MM.1S (cell line): ENCODE measurements at regions not wholly inside any gene's neighbourhood (a gene's known extent, or its start where the extent isn't known, plus 50 kb on each side); places are given as distances from the start of the nearest gene placed in this dataset.

ENCODE experiments used
- DNase-seq: peaks from one replicate; pipeline ENCODE4 v3.0.0-alpha.2; 2015
- H2AFZ ChIP-seq: fragments of 300-600 bp; sonication (generic); 2 replicates; pipeline ENCODE4 v1.6.0; 2016; ENCODE audit warnings: antibody characterized with exemption, low read length
- H3F3A ChIP-seq: fragments of 300-600 bp; sonication (generic); 2 replicates; pipeline ENCODE4 v1.6.1; 2016; ENCODE audit warnings: mild to moderate bottlenecking, antibody characterized with exemption, low read length, moderate library complexity, mixed read lengths; ENCODE audit not compliant: insufficient read depth
- H3K27ac ChIP-seq: fragments of 300-600 bp; sonication (generic); 2 replicates; pipeline ENCODE4 v1.5.1; 2016; ENCODE audit warnings: mild to moderate bottlenecking, low read length
- H3K27me3 ChIP-seq: fragments of 300-600 bp; sonication (generic); replicated peaks from 2 replicates; pipeline ENCODE4 v1.6.0; 2016; ENCODE audit warnings: low read length; ENCODE audit not compliant: insufficient read depth
- H3K36me3 ChIP-seq: fragments of 300-600 bp; sonication (generic); replicated peaks from 2 replicates; pipeline ENCODE4 v1.6.1; 2016; ENCODE audit warnings: mild to moderate bottlenecking, low read length, mixed read lengths; ENCODE audit not compliant: insufficient read depth
- H3K4me1 ChIP-seq: fragments of 300-600 bp; sonication (generic); 2 replicates; pipeline ENCODE4 v1.6.1; 2016; ENCODE audit warnings: low read length, mixed read lengths
- H3K4me2 ChIP-seq: fragments of 300-600 bp; sonication (generic); 2 replicates; pipeline ENCODE4 v1.6.0; 2016; ENCODE audit warnings: low read depth, low read length
- H3K4me3 ChIP-seq: fragments of 300-600 bp; sonication (generic); 2 replicates; pipeline ENCODE4 v1.5.1; 2016; ENCODE audit warnings: low read length, mixed read lengths
- H3K79me2 ChIP-seq: fragments of 300-600 bp; sonication (generic); 2 replicates; pipeline ENCODE4 v1.6.1; 2016; ENCODE audit warnings: mixed run types, low read length, mixed read lengths
- H3K9ac ChIP-seq: fragments of 300-600 bp; sonication (generic); 2 replicates; pipeline ENCODE4 v1.6.1; 2016; ENCODE audit warnings: low read length, mixed read lengths
- H3K9me2 ChIP-seq: fragments of 300-600 bp; sonication (generic); replicated peaks from 2 replicates; pipeline ENCODE4 v1.6.1; 2016; ENCODE audit warnings: mild to moderate bottlenecking, low read length, mixed read lengths; ENCODE audit not compliant: insufficient read depth
- H3K9me3 ChIP-seq: fragments of 300-600 bp; sonication (generic); replicated peaks from 2 replicates; pipeline ENCODE4 v1.6.1; 2016; ENCODE audit warnings: mild to moderate bottlenecking, low read length, mixed read lengths; ENCODE audit not compliant: insufficient read depth
- H4K20me1 ChIP-seq: fragments of 300-600 bp; sonication (generic); 2 replicates; pipeline ENCODE4 v1.6.1; 2016; ENCODE audit warnings: mild to moderate bottlenecking, low read length, moderate library complexity, mixed read lengths; ENCODE audit not compliant: insufficient read depth
- CTCF ChIP-seq: fragments of 300-600 bp; sonication (generic); IDR thresholded peaks from 2 replicates; pipeline ENCODE4 v1.5.1; 2016; ENCODE audit warnings: antibody characterized with exemption, low read length, mixed read lengths
- EZH2 ChIP-seq: fragments of 300-600 bp; sonication (generic); optimal IDR thresholded peaks from 2 replicates; pipeline ENCODE3; 2017; ENCODE audit warnings: low read depth, mild to moderate bottlenecking, antibody characterized with exemption, low read length, mixed read lengths
- EZH2phosphoT487 ChIP-seq: fragments of 300-600 bp; sonication (generic); IDR thresholded peaks from 2 replicates; pipeline ENCODE4 v1.6.1; 2018; ENCODE audit warnings: antibody characterized with exemption, low read length

DNA sequence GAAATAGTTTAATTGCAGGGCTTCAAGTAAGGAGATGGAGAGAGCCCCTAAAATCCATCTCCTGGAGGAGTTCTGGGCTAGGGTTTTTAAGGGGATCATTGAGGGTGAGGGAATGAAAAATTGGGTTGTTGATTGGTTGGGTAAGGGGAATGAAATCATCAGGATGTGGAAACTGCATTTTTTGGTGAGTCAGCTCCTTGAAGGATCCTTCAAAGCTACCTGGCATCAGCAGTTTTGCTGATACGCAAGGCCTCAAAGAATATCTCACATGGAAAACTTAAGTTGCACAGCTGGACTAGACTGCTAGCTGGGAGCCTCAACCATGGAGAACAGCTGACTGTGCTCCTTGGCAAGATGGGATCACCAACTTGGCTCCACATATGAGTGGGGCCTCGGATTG, 136.7 kb downstream of the FGF10 start:
- no peaks in the 10 kb centered on the region for H3K79me2 ChIP-seq
- no peak overlapping the region for H3K4me3 ChIP-seq
- H3K27ac ChIP-seq, result no peak overlapping the region
- H3K4me1 ChIP-seq, result no peaks in the 10 kb centered on the region
- H3K9ac ChIP-seq, result no peak overlapping the region
- H3K36me3 ChIP-seq, result no peaks in the 10 kb centered on the region
- H3K4me2 ChIP-seq, result no peak overlapping the region
- no peaks in the 10 kb centered on the region for H3K27me3 ChIP-seq
- H2AFZ ChIP-seq, result no peak overlapping the region
- H3K9me2 ChIP-seq, result no peaks in the 10 kb centered on the region
- H4K20me1 ChIP-seq, result no peaks in the 10 kb centered on the region
- H3K9me3 ChIP-seq, result no peaks in the 10 kb centered on the region
- no peaks in the 10 kb centered on the region for H3F3A ChIP-seq
- no peak for TF ChIP-seq CTCF
- TF ChIP-seq EZH2phosphoT487, result no peak
- no peak for TF ChIP-seq EZH2
- DNase-seq, result no peak

DNA sequence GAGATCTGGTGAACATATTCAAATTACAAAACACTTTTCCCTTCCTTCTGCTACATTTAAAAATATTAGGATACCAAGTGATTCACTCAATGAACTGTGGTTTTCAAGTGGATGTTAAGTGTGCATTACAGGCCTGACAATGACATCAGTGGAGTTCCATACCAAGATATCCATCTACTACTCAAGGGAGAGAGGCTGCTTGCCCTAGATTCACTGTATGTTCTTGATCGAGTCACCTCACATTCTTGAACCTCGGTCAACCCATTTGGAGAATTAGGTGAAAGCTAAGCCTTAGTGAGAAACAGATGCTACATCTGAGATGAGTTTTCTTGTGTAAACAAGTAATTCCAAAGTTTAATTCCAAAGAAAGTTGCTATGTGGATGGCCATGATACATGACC, 142.2 kb downstream of the FGF10 start:
- Histone ChIP-seq H3K79me2 (no peaks in the 10 kb centered on the region), H2AFZ (no peak overlapping the region), H3K9ac (no peak overlapping the region), H3K27me3 (no peaks in the 10 kb centered on the region), H3K27ac (no peak overlapping the region), H3K9me3 (no peaks in the 10 kb centered on the region), H4K20me1 (no peaks in the 10 kb centered on the region), H3K4me1 (no peaks in the 10 kb centered on the region), H3K36me3 (no peaks in the 10 kb centered on the region), H3K4me2 (no peak overlapping the region), H3K4me3 (no peak overlapping the region), H3K9me2 (no peaks in the 10 kb centered on the region), H3F3A (no peaks in the 10 kb centered on the region)
- no peak for DNase-seq
- no peak for TF ChIP-seq CTCF
- no peak for TF ChIP-seq EZH2phosphoT487
- TF ChIP-seq EZH2, result no peak

DNA sequence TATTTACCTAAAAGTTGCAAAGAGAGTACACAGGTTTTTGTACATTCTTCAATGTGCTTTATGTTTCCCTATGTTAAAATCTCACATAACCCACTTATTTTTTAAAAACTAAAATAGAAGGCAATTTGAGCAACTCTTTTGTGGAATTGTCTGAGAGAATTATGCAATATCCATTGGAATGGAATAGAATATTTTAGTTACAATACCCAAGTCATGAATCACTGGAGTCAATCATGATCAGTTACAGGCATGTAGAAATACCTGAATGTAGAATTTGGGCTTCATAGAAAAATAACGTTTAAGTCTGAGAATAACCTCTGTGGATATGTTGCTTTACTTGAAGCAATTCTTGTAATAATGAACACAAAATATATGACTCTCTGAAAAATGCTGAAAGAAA, 143.3 kb downstream of the FGF10 start:
- H3K27ac ChIP-seq, result no peak overlapping the region
- no peak for DNase-seq
- TF ChIP-seq EZH2, result no peak
- TF ChIP-seq CTCF, result no peak
- TF ChIP-seq EZH2phosphoT487, result no peak

More for the DNA sequence above, 143.3 kb downstream of the FGF10 start:
- H3K9me2 ChIP-seq, result no peaks in the 10 kb centered on the region
- no peaks in the 10 kb centered on the region for H3K4me1 ChIP-seq
- no peaks in the 10 kb centered on the region for H3K36me3 ChIP-seq
- H3K79me2 ChIP-seq, result no peaks in the 10 kb centered on the region
- no peaks in the 10 kb centered on the region for H3K9me3 ChIP-seq
- H3K9ac ChIP-seq, result no peak overlapping the region
- H3K4me2 ChIP-seq, result no peak overlapping the region
- no peaks in the 10 kb centered on the region for H3K27me3 ChIP-seq
- no peak overlapping the region for H2AFZ ChIP-seq
- H3K4me3 ChIP-seq, result no peak overlapping the region
- H4K20me1 ChIP-seq, result no peaks in the 10 kb centered on the region
- H3F3A ChIP-seq, result no peaks in the 10 kb centered on the region
